DMS53 (cell line): ENCODE measurements at regions not wholly inside any gene's neighbourhood (a gene's known extent, or its start where the extent isn't known, plus 50 kb on each side); places are given as distances from the start of the nearest gene placed in this dataset.

Experiments
- DNase-seq: peaks from one replicate; lab custom pipeline; 2025; lab: John Stamatoyannopoulos, UW

- no peak for DNase-seq
These were observed 84.8 kb upstream of the PAQR3 start for GRCh38 chr4:79023799-79024770.

DNA sequence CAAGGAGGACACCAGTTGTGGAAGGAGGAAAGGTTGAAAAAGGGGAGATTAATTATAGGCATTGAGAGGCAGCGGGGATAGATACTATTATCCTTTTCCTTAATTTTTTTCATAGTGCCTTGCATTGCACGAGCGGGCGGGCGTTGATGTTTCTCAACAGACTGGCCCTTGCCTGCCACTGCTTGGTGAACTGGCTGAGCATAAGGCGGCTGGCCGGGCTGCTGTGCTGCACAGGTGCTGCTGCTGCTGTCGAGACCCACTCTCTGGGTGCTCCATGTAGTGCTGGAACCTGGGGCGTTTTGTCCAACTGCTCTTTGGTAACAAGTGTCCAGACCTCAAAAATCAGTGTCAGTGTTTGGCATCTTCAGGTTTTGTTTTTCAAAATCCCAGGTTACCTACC, 83.3 kb upstream of the PAQR3 start:
- no peak for DNase-seq

- peak; percentile 22 for DNase-seq
These were observed 78.2 kb upstream of the PAQR3 start for GRCh38 chr4:79017481-79017880.

DNA sequence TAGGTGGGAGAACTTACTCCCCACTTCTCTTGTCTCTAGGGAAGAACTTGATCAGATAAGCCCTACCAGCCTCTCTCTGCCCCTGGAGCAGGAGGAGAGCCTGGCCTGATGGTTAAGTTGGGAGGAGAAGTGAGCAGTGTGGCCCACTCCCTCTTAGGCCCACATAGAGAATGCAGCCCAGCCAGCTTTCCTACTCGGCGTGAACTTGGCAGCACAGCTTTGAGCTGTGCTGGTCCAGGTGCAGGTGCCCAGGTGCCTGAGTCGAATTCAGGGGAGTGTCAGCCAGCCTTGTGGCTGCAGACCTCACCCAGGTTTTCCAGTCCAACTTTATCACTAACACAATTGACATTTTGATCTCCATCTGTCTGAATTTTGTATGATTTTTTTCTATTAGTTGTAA, 77.6 kb upstream of the PAQR3 start:
- no peak for DNase-seq

GRCh38 chr4:79015411-79015810, 76.2 kb upstream of the PAQR3 start:
- DNase-seq, result no peak

GRCh38 chr4:79014230-79014629, 75.0 kb upstream of the PAQR3 start:
- no peak for DNase-seq

DNA sequence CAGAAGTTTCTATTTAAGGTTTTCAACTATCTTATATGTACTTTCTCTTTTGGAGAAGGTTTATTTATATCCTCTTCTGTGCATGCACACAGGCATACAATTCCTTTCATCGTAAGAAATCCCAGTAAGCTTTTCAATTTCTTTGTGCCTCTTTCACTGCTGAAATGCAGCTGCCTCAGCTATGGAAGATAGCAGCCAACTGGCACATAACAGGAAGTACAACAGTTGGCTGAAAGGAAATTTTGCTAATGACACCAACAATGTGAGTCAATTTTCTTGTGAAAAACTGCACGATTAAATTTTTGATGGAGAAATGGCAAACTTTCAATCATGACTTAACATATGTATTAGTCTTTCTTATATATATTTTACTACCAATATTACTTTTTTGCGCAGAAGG, 74.5 kb upstream of the PAQR3 start:
- DNase-seq, result no peak

- no peak for DNase-seq
These were observed 51.9 kb upstream of the PAQR3 start for GRCh38 chr4:78990938-78991810.

GRCh38 chr4:78989697-78990270, 50.5 kb upstream of the PAQR3 start:
- no peak for DNase-seq
